IMR-90 (cell line): ENCODE measurements at regions not wholly inside any gene's neighbourhood (a gene's known extent, or its start where the extent isn't known, plus 50 kb on each side); places are given as distances from the start of the nearest gene placed in this dataset.

Experiments
- BHLHE40 ChIP-seq: fragments of 150-350 bp; IDR thresholded peaks from 2 replicates; pipeline ENCODE4 v1.6.1; 2016; ENCODE audit warnings: mild to moderate bottlenecking, low read depth, low read length
- RAD21 ChIP-seq: IDR thresholded peaks from 2 replicates; pipeline ENCODE4 v1.6.1; 2012; ENCODE audit warnings: low read length, improper control_type of control experiment
- SMC3 ChIP-seq: fragments of 150-350 bp; IDR thresholded peaks from 2 replicates; pipeline ENCODE4 v1.6.1; 2016; ENCODE audit warnings: low read depth, mild to moderate bottlenecking, antibody characterized with exemption, low read length, moderate library complexity
- TF ChIP-seq, protein P1 (sequence below): conservative IDR thresholded peaks from 2 replicates; pipeline ENCODE4 v1.5.1; 2012; ENCODE audit warnings: mild to moderate bottlenecking, low read depth, low read length, improper control_type of control experiment

DNA sequence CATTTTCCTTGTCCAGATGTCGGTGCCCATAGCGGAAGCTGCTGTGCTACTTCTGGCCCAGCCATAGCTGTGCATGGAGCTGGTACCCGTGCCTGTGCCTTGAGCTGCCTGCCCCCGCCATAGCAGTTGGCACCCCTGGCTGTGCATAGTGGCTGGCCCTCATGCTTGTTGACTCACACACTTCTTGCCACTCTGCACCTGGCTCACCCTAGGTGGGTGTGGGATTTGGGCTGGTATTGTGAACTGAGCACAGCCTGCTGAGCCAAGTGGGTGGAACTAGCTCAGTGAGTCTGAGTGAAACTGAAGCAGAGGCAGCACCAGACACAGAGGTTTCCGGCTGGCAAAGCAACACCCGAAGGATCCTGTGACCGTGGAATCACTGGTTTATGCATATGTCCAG, 689.5 kb upstream of the EYS start:
- TF ChIP-seq, protein P1, sequence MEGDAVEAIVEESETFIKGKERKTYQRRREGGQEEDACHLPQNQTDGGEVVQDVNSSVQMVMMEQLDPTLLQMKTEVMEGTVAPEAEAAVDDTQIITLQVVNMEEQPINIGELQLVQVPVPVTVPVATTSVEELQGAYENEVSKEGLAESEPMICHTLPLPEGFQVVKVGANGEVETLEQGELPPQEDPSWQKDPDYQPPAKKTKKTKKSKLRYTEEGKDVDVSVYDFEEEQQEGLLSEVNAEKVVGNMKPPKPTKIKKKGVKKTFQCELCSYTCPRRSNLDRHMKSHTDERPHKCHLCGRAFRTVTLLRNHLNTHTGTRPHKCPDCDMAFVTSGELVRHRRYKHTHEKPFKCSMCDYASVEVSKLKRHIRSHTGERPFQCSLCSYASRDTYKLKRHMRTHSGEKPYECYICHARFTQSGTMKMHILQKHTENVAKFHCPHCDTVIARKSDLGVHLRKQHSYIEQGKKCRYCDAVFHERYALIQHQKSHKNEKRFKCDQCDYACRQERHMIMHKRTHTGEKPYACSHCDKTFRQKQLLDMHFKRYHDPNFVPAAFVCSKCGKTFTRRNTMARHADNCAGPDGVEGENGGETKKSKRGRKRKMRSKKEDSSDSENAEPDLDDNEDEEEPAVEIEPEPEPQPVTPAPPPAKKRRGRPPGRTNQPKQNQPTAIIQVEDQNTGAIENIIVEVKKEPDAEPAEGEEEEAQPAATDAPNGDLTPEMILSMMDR: no peak
- no peak for TF ChIP-seq SMC3
- no peak for TF ChIP-seq RAD21
- no peak for TF ChIP-seq BHLHE40
